PC-3 (cell line): ENCODE measurements at regions not wholly inside any gene's neighbourhood (a gene's known extent, or its start where the extent isn't known, plus 50 kb on each side); places are given as distances from the start of the nearest gene placed in this dataset.

Experiments used
- EZH2 ChIP-seq: fragments of 300-600 bp; sonication (generic); IDR thresholded peaks from one replicate; pipeline ENCODE4 v1.6.1; 2017; ENCODE audit warnings: antibody characterized with exemption, mild to moderate bottlenecking, low read length; ENCODE audit not compliant: unreplicated experiment
- EZH2phosphoT487 ChIP-seq: fragments of 300-600 bp; sonication (generic); IDR thresholded peaks from 2 replicates; pipeline ENCODE4 v1.6.1; 2018; ENCODE audit warnings: mild to moderate bottlenecking, antibody characterized with exemption, low read length, borderline replicate concordance
- TF ChIP-seq, protein P1 (sequence below): fragments of 300-600 bp; sonication (generic); conservative IDR thresholded peaks from 2 replicates; pipeline ENCODE4 v1.5.1; 2017; ENCODE audit warnings: antibody characterized with exemption, low read depth, mild to moderate bottlenecking, low read length

DNA sequence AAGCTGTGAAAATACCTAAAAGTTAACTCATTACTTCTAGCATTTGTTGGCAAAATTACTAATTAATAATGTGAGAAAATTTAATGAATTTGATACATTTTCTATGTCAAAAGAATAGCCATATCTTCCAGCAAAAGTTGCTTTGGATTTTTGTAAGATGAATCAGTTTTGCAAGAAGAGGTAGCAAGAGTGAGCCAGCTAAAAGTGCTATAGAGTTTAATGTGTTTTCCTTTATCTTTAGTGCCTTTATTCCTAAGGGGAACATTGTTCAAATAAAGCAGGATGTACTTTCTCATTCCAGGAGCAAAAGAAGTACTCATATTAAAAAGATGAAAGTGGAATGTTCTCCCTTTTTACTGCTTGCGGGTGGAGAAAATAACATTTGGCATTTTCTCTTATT, 622.2 kb downstream of the ANXA1 start:
- TF ChIP-seq, protein P1, sequence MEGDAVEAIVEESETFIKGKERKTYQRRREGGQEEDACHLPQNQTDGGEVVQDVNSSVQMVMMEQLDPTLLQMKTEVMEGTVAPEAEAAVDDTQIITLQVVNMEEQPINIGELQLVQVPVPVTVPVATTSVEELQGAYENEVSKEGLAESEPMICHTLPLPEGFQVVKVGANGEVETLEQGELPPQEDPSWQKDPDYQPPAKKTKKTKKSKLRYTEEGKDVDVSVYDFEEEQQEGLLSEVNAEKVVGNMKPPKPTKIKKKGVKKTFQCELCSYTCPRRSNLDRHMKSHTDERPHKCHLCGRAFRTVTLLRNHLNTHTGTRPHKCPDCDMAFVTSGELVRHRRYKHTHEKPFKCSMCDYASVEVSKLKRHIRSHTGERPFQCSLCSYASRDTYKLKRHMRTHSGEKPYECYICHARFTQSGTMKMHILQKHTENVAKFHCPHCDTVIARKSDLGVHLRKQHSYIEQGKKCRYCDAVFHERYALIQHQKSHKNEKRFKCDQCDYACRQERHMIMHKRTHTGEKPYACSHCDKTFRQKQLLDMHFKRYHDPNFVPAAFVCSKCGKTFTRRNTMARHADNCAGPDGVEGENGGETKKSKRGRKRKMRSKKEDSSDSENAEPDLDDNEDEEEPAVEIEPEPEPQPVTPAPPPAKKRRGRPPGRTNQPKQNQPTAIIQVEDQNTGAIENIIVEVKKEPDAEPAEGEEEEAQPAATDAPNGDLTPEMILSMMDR, result no peak
- no peak for TF ChIP-seq EZH2
- no peak for TF ChIP-seq EZH2phosphoT487
